K562 (cell line): ENCODE measurements at regions not wholly inside any gene's neighbourhood (a gene's known extent, or its start where the extent isn't known, plus 50 kb on each side); places are given as distances from the start of the nearest gene placed in this dataset.

Experiments used
- CBX1 ChIP-seq: sonication (generic); IDR thresholded peaks from 2 replicates; pipeline ENCODE4 v1.6.1; 2016; ENCODE audit warnings: antibody characterized with exemption, low read depth, mild to moderate bottlenecking
- CREBBP ChIP-seq: IDR thresholded peaks from one replicate; pipeline ENCODE4 v1.6.1; 2012; ENCODE audit warnings: low read depth, mild to moderate bottlenecking, control low read depth, inconsistent platforms, low read length
- CTCF ChIP-seq, 3 experiments: IDR thresholded peaks in 2 of 3; conservative IDR thresholded peaks in 1 of 3; 2 replicates each; pipeline ENCODE4 v1.5.1; 2011 to 2012; ENCODE audit warnings: low read length in 3 of 3, mild to moderate bottlenecking in 3 of 3, control low read depth in 2 of 3, improper control_type of control experiment in 1 of 3, inconsistent platforms in 1 of 3, low read depth in 1 of 3, mixed read lengths in 1 of 3, moderate library complexity in 1 of 3; ENCODE audit not compliant: insufficient read depth in 2 of 3
- ELF1 ChIP-seq: fragments of 200-800 bp; sonication (Bioruptor generic); IDR thresholded peaks from 2 replicates; pipeline ENCODE4 v1.6.1; 2016; ENCODE audit warnings: missing genetic modification characterization, missing compliant biosample characterization
- EZH2 ChIP-seq: IDR thresholded peaks from 2 replicates; pipeline ENCODE4 v1.6.1; 2012; ENCODE audit warnings: low read depth, mild to moderate bottlenecking, inconsistent platforms, low read length, borderline replicate concordance
- PML ChIP-seq: IDR thresholded peaks from 2 replicates; pipeline ENCODE4 v1.6.1; 2012; ENCODE audit warnings: low read length, inconsistent platforms
- POLR2A ChIP-seq: fragments of 450-650 bp; conservative IDR thresholded peaks from 2 replicates; pipeline ENCODE4 v1.6.1; 2016
- SMC3 ChIP-seq: conservative IDR thresholded peaks from 2 replicates; pipeline ENCODE4 v1.6.1; 2011; ENCODE audit warnings: low read depth, low read length, improper control_type of control experiment; ENCODE audit not compliant: insufficient read depth
- SPI1 ChIP-seq: IDR thresholded peaks from 2 replicates; pipeline ENCODE4 v1.6.1; 2011; ENCODE audit warnings: low read depth, low read length, control low read depth, borderline replicate concordance
- STAT6 ChIP-seq: sonication (generic); formaldehyde crosslinking; IDR thresholded peaks from 2 replicates; pipeline ENCODE4 v1.8.1; 2023; ENCODE audit warnings: mild to moderate bottlenecking, missing genetic modification reagents
- TF ChIP-seq, protein P1 (sequence below): sonication (generic); formaldehyde crosslinking; IDR thresholded peaks from 2 replicates; pipeline ENCODE4 v1.8.0; 2022; ENCODE audit warnings: mild to moderate bottlenecking, missing genetic modification reagents
- TF ChIP-seq, protein P2 (sequence below), 2 experiments: fragments of 450-650 bp; IDR thresholded peaks; 2 replicates each; pipeline ENCODE4 v1.6.1; 2016; ENCODE audit warnings: mild to moderate bottlenecking in 2 of 2, borderline replicate concordance in 1 of 2, low read depth in 1 of 2, moderate library complexity in 1 of 2

DNA sequence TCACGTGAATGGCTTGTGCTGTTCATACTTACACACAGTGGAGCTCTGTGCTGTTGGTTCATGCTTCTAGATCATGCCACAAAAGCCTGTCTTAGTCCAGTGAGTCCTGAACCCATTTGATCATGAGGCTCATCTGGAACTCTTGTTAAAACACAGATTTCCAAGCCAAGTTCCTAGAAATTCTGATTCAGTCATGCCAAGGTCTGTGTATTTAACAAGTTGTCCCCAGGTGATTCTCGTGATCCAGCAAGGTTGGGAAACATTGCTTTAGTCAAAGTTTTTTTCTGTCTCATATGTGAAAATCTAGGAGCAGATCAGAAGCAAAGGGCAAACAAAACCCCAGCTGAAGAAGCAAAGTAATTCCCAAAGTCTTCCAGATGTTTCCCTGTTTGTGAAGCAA lies 112.5 kb upstream of the GAS1 start:
- no peak for TF ChIP-seq CREBBP
- no peak for TF ChIP-seq POLR2A
- TF ChIP-seq, protein P1, sequence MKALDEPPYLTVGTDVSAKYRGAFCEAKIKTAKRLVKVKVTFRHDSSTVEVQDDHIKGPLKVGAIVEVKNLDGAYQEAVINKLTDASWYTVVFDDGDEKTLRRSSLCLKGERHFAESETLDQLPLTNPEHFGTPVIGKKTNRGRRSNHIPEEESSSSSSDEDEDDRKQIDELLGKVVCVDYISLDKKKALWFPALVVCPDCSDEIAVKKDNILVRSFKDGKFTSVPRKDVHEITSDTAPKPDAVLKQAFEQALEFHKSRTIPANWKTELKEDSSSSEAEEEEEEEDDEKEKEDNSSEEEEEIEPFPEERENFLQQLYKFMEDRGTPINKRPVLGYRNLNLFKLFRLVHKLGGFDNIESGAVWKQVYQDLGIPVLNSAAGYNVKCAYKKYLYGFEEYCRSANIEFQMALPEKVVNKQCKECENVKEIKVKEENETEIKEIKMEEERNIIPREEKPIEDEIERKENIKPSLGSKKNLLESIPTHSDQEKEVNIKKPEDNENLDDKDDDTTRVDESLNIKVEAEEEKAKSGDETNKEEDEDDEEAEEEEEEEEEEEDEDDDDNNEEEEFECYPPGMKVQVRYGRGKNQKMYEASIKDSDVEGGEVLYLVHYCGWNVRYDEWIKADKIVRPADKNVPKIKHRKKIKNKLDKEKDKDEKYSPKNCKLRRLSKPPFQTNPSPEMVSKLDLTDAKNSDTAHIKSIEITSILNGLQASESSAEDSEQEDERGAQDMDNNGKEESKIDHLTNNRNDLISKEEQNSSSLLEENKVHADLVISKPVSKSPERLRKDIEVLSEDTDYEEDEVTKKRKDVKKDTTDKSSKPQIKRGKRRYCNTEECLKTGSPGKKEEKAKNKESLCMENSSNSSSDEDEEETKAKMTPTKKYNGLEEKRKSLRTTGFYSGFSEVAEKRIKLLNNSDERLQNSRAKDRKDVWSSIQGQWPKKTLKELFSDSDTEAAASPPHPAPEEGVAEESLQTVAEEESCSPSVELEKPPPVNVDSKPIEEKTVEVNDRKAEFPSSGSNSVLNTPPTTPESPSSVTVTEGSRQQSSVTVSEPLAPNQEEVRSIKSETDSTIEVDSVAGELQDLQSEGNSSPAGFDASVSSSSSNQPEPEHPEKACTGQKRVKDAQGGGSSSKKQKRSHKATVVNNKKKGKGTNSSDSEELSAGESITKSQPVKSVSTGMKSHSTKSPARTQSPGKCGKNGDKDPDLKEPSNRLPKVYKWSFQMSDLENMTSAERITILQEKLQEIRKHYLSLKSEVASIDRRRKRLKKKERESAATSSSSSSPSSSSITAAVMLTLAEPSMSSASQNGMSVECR (CRISPR knock-in tag) = no peak
- TF ChIP-seq SMC3 = no peak
- no peak for TF ChIP-seq STAT6 (CRISPR knock-in tag)
- TF ChIP-seq ELF1 (tag) = no peak
- no peak for TF ChIP-seq CTCF (IDR thresholded peaks at IDR 0.05 in 2 of 3, conservative IDR thresholded peaks at IDR 0.05 in 1 of 3; ENCODE audit: insufficient read depth in 2 of 3, low read depth in 1 of 3, low read length in 3 of 3)
- TF ChIP-seq, protein P2, sequence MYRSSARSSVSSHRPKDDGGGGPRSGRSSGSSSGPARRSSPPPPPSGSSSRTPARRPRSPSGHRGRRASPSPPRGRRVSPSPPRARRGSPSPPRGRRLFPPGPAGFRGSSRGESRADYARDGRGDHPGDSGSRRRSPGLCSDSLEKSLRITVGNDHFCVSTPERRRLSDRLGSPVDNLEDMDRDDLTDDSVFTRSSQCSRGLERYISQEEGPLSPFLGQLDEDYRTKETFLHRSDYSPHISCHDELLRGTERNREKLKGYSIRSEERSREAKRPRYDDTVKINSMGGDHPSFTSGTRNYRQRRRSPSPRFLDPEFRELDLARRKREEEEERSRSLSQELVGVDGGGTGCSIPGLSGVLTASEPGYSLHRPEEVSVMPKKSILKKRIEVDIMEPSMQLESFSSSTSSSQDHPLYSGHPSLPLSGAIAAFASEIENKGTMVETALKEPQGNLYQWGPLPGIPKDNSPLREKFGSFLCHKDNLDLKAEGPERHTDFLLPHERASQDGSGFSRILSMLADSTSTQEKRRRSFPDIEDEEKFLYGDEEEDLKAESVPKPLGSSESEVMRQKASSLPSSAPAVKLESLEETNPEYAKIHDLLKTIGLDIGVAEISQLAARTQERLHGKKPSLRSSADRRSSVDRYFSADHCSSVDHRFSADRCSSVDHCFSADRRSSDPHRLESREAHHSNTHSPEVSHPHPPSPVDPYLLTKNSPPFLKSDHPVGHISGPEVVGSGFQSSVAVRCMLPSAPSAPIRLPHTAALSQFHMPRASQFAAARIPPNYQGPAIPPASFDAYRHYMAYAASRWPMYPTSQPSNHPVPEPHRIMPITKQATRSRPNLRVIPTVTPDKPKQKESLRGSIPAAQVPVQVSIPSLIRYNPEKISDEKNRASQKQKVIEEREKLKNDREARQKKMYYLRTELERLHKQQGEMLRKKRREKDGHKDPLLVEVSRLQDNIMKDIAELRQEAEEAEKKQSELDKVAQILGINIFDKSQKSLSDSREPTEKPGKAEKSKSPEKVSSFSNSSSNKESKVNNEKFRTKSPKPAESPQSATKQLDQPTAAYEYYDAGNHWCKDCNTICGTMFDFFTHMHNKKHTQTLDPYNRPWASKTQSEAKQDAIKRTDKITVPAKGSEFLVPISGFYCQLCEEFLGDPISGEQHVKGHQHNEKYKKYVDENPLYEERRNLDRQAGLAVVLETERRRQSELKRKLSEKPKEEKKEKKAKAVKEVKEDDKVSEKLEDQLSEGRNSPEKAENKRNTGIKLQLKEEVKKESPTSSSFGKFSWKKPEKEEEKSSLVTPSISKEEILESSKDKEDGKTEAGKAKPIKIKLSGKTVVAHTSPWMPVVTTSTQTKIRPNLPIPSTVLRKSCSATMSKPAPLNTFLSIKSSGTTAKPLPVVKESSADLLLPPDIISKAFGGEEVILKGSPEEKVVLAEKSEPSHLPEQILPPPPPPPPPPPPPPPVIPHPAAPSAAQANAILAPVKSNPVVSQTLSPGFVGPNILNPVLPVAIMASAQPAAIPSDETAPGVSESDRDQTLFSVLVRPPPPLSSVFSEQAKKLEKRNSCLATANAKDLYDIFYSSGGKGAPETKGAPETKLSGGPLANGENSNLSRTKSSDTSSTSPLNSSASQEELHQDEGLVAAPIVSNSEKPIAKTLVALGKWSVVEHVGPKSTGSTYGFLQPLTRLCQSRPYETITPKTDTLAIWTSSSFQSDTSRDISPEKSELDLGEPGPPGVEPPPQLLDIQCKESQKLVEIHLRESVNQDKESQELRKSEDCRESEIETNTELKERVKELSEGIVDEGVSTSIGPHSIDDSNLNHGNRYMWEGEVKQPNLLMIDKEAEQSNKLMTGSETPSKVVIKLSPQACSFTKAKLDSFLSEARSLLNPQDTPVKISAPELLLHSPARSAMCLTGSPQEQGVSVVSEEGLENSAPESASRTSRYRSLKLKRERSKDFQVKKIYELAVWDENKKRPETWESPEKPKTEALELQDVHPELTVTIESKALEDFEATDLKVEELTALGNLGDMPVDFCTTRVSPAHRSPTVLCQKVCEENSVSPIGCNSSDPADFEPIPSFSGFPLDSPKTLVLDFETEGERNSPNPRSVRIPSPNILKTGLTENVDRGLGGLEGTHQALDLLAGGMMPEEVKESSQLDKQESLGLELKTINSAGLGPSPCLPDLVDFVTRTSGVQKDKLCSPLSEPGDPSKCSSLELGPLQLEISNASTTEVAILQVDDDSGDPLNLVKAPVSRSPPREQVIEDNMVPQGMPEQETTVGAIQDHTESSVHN (IDR thresholded peaks at IDR 0.05; ENCODE audit: borderline replicate concordance in 1 of 2, low read depth in 1 of 2) = no peak
- TF ChIP-seq SPI1 = no peak
- TF ChIP-seq CBX1 = no peak
- no peak for TF ChIP-seq PML
- no peak for TF ChIP-seq EZH2
